ENCODE measurements at regions not wholly inside any gene's neighbourhood (a gene's known extent, or its start where the extent isn't known, plus 50 kb on each side); places are given as distances from the start of the nearest gene placed in this dataset.

DNA sequence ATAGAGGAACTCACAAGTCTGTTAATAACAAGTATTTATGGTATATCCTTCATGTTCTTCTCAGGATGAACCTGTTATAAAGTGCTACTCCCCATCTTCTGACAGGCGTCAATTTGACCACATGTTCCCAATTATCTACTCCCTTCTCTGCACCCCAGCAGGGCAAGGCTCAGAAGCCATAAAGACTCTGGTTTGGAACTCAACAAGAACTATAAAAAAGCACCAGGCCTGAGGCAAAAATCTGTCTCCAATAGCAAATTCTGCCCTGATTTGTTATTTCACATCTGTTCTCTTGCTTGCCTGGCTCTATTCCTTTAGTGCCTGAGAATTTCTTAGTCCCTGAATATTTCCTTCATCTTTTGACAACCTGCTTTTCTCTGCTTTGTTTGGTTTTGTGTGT is 618.2 kb upstream of the KIRREL3 start:
- Histone ChIP-seq H2AFZ (ENCODE audit: low read length) (no peak overlapping the region), H3K36me3 (ENCODE audit: insufficient read depth, low read length) (no peaks in the 10 kb centered on the region), H3K4me2 (ENCODE audit: low read depth, low read length, poor library complexity, severe bottlenecking) (no peak overlapping the region), H3K9ac (ENCODE audit: low read depth, low read length, poor library complexity, severe bottlenecking) (no peak overlapping the region), H3K9me2 (replicated peaks; ENCODE audit: low read depth, low read length) (no peaks in the 10 kb centered on the region), H3K4me1 (ENCODE audit: insufficient read depth, low read length, poor library complexity, severe bottlenecking) (peaks cover 14% of the 10 kb centered on the region), H3K4me3 (ENCODE audit: low read length, poor library complexity, severe bottlenecking) (no peak overlapping the region), H3K9me3 (ENCODE audit: insufficient read depth, low read depth, low read length) (no peaks in the 10 kb centered on the region), H4K20me1 (ENCODE audit: insufficient read depth, low read length, poor library complexity, severe bottlenecking) (no peaks in the 10 kb centered on the region), H3K27me3 (ENCODE audit: insufficient read depth, low read length, poor library complexity, severe bottlenecking) (no peaks in the 10 kb centered on the region), H3F3A (ENCODE audit: low read depth) (no peaks in the 10 kb centered on the region), H3K79me2 (ENCODE audit: insufficient read depth, low read length) (no peaks in the 10 kb centered on the region)
- no peak for TF ChIP-seq EZH2phosphoT487 (IDR thresholded peaks at IDR 0.05; ENCODE audit: borderline replicate concordance)
- TF ChIP-seq, protein P1, sequence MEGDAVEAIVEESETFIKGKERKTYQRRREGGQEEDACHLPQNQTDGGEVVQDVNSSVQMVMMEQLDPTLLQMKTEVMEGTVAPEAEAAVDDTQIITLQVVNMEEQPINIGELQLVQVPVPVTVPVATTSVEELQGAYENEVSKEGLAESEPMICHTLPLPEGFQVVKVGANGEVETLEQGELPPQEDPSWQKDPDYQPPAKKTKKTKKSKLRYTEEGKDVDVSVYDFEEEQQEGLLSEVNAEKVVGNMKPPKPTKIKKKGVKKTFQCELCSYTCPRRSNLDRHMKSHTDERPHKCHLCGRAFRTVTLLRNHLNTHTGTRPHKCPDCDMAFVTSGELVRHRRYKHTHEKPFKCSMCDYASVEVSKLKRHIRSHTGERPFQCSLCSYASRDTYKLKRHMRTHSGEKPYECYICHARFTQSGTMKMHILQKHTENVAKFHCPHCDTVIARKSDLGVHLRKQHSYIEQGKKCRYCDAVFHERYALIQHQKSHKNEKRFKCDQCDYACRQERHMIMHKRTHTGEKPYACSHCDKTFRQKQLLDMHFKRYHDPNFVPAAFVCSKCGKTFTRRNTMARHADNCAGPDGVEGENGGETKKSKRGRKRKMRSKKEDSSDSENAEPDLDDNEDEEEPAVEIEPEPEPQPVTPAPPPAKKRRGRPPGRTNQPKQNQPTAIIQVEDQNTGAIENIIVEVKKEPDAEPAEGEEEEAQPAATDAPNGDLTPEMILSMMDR (conservative IDR thresholded peaks at IDR 0.05; ENCODE audit: low read length): no peak

DNA sequence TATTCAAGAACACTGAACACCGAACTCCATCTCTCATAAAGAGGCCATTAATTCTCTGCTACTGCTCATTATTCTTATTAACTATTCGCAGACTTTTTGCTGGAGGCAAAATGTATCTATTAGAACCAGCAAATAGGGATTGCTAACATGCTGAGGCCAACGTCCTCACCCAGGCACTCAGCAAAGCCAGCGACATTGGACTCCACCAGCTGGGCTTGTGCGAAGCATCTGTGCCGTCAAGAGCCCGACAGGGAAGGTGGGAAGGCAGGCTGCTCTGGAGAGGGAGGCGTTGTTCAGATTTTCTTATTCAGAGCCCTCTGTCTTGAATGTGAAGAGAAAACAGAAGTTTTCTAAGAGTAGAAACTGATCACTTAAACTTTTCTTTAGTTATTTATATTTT is 615.6 kb upstream of the KIRREL3 start:
- TF ChIP-seq, protein P1 (conservative IDR thresholded peaks at IDR 0.05; ENCODE audit: low read length): no peak
- no peak for TF ChIP-seq EZH2phosphoT487 (IDR thresholded peaks at IDR 0.05; ENCODE audit: borderline replicate concordance)
- no peaks in the 10 kb centered on the region for H3K9me3 ChIP-seq (ENCODE audit: insufficient read depth, low read depth, low read length)
- no peaks in the 10 kb centered on the region for H3K4me1 ChIP-seq (ENCODE audit: insufficient read depth, low read length, poor library complexity, severe bottlenecking)
- no peaks in the 10 kb centered on the region for H3K9me2 ChIP-seq (replicated peaks; ENCODE audit: low read depth, low read length)
- no peak overlapping the region for H3K4me3 ChIP-seq (ENCODE audit: low read length, poor library complexity, severe bottlenecking)
- H3K79me2 ChIP-seq (ENCODE audit: insufficient read depth, low read length): no peaks in the 10 kb centered on the region
- H3K36me3 ChIP-seq (ENCODE audit: insufficient read depth, low read length): no peaks in the 10 kb centered on the region
- no peak overlapping the region for H3K4me2 ChIP-seq (ENCODE audit: low read depth, low read length, poor library complexity, severe bottlenecking)
- H2AFZ ChIP-seq (ENCODE audit: low read length): no peak overlapping the region
- H3F3A ChIP-seq (ENCODE audit: low read depth): no peaks in the 10 kb centered on the region
- H3K9ac ChIP-seq (ENCODE audit: low read depth, low read length, poor library complexity, severe bottlenecking): no peak overlapping the region
- no peaks in the 10 kb centered on the region for H3K27me3 ChIP-seq (ENCODE audit: insufficient read depth, low read length, poor library complexity, severe bottlenecking)
- no peaks in the 10 kb centered on the region for H4K20me1 ChIP-seq (ENCODE audit: insufficient read depth, low read length, poor library complexity, severe bottlenecking)

DNA sequence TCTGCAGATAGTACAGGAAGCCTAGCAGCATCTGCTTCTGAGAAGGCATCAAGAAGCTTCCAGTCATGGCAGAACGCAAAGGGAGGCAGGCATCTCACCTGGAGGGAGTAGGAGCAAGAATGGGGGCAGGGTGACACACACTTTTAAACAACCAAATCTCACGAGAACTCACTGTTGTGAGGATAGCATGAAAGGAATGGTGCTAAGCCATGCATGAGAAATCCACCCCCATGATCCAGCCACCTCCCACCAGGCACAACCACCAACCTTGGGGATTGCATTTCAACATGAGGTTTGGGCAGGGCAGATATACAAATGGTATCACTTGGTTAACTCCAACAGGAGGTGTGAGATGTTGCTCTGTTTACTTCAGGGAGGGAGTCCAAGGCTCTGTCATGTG is 612.0 kb upstream of the KIRREL3 start:
- Histone ChIP-seq H2AFZ (ENCODE audit: low read length) (no peak overlapping the region), H3K4me3 (ENCODE audit: low read length, poor library complexity, severe bottlenecking) (no peak overlapping the region), H3K9ac (ENCODE audit: low read depth, low read length, poor library complexity, severe bottlenecking) (no peak overlapping the region), H3K9me3 (ENCODE audit: insufficient read depth, low read depth, low read length) (no peaks in the 10 kb centered on the region), H3K36me3 (ENCODE audit: insufficient read depth, low read length) (no peaks in the 10 kb centered on the region), H4K20me1 (ENCODE audit: insufficient read depth, low read length, poor library complexity, severe bottlenecking) (no peaks in the 10 kb centered on the region), H3K4me2 (ENCODE audit: low read depth, low read length, poor library complexity, severe bottlenecking) (no peak overlapping the region), H3K4me1 (ENCODE audit: insufficient read depth, low read length, poor library complexity, severe bottlenecking) (no peaks in the 10 kb centered on the region), H3F3A (ENCODE audit: low read depth) (no peaks in the 10 kb centered on the region), H3K27me3 (ENCODE audit: insufficient read depth, low read length, poor library complexity, severe bottlenecking) (no peaks in the 10 kb centered on the region), H3K9me2 (replicated peaks; ENCODE audit: low read depth, low read length) (no peaks in the 10 kb centered on the region), H3K79me2 (ENCODE audit: insufficient read depth, low read length) (no peaks in the 10 kb centered on the region)
- TF ChIP-seq, protein P1 (conservative IDR thresholded peaks at IDR 0.05; ENCODE audit: low read length): no peak
- TF ChIP-seq EZH2phosphoT487 (IDR thresholded peaks at IDR 0.05; ENCODE audit: borderline replicate concordance): no peak
